ENCODE measurements at regions not wholly inside any gene's neighbourhood (a gene's known extent, or its start where the extent isn't known, plus 50 kb on each side); places are given as distances from the start of the nearest gene placed in this dataset.

GRCh38 chr11:70889411-70889810 lies 363.0 kb downstream of the SHANK2 start:
- ChIA-PET CTCF (no interaction called here), POLR2A (no interaction called here)
- no peak overlapping the region for H3K4me3 Mint-ChIP-seq
- H3K36me3 Mint-ChIP-seq (ENCODE audit: low read depth): no peaks in the 10 kb centered on the region
- no peak for ATAC-seq (ENCODE audit: low read depth)
- peaks cover 2% of the 10 kb centered on the region for H3K27me3 Mint-ChIP-seq
- no peak for TF ChIP-seq CTCF (IDR thresholded peaks at IDR 0.05)
- no peaks in the 10 kb centered on the region for H3K9me3 Mint-ChIP-seq
- H3K27ac Mint-ChIP-seq: no peak overlapping the region
- H3K4me1 Mint-ChIP-seq: no peaks in the 10 kb centered on the region
- no peak for DNase-seq
- intact Hi-C loops (cut with micrococcal nuclease): no loop called here

GRCh38 chr11:70891844-70892380 lies 360.5 kb downstream of the SHANK2 start:
- Mint-ChIP-seq H3K36me3 (ENCODE audit: low read depth) (no peaks in the 10 kb centered on the region), H3K4me1 (no peaks in the 10 kb centered on the region), H3K27me3 (no peaks in the 10 kb centered on the region), H3K4me3 (no peak overlapping the region), H3K27ac (no peak overlapping the region), H3K9me3 (peaks cover 4% of the 10 kb centered on the region)
- ChIA-PET POLR2A (no interaction called here), CTCF (no interaction called here)
- no peak for TF ChIP-seq CTCF (IDR thresholded peaks at IDR 0.05)
- intact Hi-C loops (cut with micrococcal nuclease): no loop called here
- ATAC-seq (ENCODE audit: low read depth) (no peak), DNase-seq (no peak)

DNA sequence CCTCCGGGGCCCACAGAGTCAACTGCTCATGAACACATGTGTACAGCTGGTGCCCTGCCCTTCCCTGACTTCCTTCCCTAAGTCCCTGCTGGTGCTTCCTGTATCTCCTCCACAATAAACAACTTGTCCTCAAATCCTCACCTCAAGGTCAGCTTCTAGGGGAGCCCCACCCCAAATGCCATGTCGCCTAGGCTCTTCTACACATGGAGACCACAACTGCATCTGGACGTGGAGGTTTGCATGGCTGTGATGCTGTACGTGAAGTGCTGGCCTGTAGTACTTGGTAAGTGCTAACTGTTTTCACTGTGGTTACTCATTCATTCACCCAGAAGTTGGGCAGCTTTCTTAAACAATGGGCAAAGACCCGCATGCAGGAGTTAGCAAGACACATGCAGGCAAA lies 359.5 kb downstream of the SHANK2 start:
- intact Hi-C loops (cut with micrococcal nuclease): no loop called here
- no peaks in the 10 kb centered on the region for H3K36me3 Mint-ChIP-seq (ENCODE audit: low read depth)
- ChIA-PET POLR2A (no interaction called here), CTCF (no interaction called here)
- no peak for DNase-seq
- no peak for TF ChIP-seq CTCF (IDR thresholded peaks at IDR 0.05)
- H3K27me3 Mint-ChIP-seq: no peaks in the 10 kb centered on the region
- H3K4me1 Mint-ChIP-seq: no peaks in the 10 kb centered on the region
- no peak overlapping the region for H3K27ac Mint-ChIP-seq
- H3K9me3 Mint-ChIP-seq: peaks cover 7% of the 10 kb centered on the region
- no peak for ATAC-seq (ENCODE audit: low read depth)
- no peak overlapping the region for H3K4me3 Mint-ChIP-seq

DNA sequence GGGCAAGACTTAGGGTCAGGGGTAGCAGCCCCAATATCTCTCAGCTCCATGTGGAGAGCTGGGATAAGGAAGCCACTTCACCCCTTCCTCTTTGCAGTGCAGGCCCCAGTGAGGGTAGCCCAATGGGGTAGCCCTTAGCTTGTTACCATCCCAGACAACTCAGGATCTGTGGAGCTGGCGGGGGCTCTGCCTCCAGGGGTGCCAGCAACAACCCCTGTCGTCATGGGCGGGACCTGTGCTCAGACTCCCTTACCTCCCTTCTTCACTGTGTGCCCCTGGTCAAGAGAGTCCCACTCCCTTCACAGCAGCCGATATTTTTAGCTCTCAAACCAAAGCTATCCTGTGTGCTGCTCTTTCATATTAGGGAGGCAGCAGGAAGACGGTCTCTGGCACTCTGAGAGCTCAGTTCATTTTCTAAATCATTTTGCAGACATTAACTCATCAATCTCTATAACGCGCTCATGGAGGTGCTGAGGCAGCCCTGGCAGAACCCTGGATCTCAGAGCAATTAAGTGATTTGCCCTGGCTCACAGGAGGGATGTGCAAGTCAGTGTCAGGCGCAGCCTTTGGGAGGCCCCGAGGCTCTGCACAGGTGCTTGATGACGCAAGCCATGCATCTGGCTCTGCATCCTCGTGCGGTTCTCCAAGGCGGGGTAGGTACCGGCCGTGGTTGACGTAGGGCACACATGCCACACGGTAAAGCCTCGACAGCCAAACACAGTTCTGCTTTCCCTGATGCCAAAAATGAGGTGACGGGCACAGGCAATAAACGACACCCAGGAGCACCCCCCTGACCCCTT lies 357.6 kb downstream of the SHANK2 start:
- CTCF ChIA-PET: no interaction called here
- no peaks in the 10 kb centered on the region for H3K36me3 Mint-ChIP-seq (ENCODE audit: low read depth)
- DNase-seq (no peak), ATAC-seq (ENCODE audit: low read depth) (no peak)
- no peaks in the 10 kb centered on the region for H3K27me3 Mint-ChIP-seq
- H3K9me3 Mint-ChIP-seq: peaks cover 10% of the 10 kb centered on the region
- H3K4me1 Mint-ChIP-seq: no peaks in the 10 kb centered on the region
- POLR2A ChIA-PET: no interaction called here
- intact Hi-C loops (cut with micrococcal nuclease): no loop called here
- TF ChIP-seq CTCF (IDR thresholded peaks at IDR 0.05): no peak
- no peak overlapping the region for H3K4me3 Mint-ChIP-seq
- no peak overlapping the region for H3K27ac Mint-ChIP-seq

GRCh38 chr11:70895366-70895670 lies 357.1 kb downstream of the SHANK2 start:
- ATAC-seq (ENCODE audit: low read depth) (no peak), DNase-seq (no peak)
- H3K27ac Mint-ChIP-seq: no peak overlapping the region
- no peak overlapping the region for H3K4me3 Mint-ChIP-seq
- ChIA-PET POLR2A (no interaction called here), CTCF (no interaction called here)
- H3K36me3 Mint-ChIP-seq (ENCODE audit: low read depth): no peaks in the 10 kb centered on the region
- intact Hi-C loops (cut with micrococcal nuclease): no loop called here
- no peaks in the 10 kb centered on the region for H3K4me1 Mint-ChIP-seq
- TF ChIP-seq CTCF (IDR thresholded peaks at IDR 0.05): no peak
- H3K27me3 Mint-ChIP-seq: no peaks in the 10 kb centered on the region
- H3K9me3 Mint-ChIP-seq: peaks cover 10% of the 10 kb centered on the region
